ENCODE measurements at regions not wholly inside any gene's neighbourhood (a gene's known extent, or its start where the extent isn't known, plus 50 kb on each side); places are given as distances from the start of the nearest gene placed in this dataset.

GRCh38 chr4:24252121-24252520 lies 332.2 kb downstream of the DHX15 start:
- H3K4me2 ChIP-seq (ENCODE audit: insufficient read depth, low read length) = no peak overlapping the region
- intact Hi-C loops (cut with micrococcal nuclease) = no loop called here
- in situ Hi-C loops (cut with MboI) = no loop called here
- FAIRE-seq (no peak), ATAC-seq (no peak), DNase-seq (ENCODE audit: extremely low read depth in 1 of 4, low spot score in 3 of 4) (no peak)
- H3K4me1 ChIP-seq (replicated peaks in 1 of 2; ENCODE audit: control insufficient read depth in 2 of 2, insufficient read depth in 2 of 2, low read length in 2 of 2) = no peaks in the 10 kb centered on the region
- H4K20me1 ChIP-seq (replicated peaks; ENCODE audit: control insufficient read depth, insufficient read depth, low read length) = no peaks in the 10 kb centered on the region
- no peaks in the 10 kb centered on the region for H3K79me2 ChIP-seq (ENCODE audit: control insufficient read depth, insufficient read depth, low read length)
- ChIA-PET POLR2A (interaction anchor here (0.6 kb wide), 1 partner anchor 1246 kb away, joined by 4 read pairs; no protein-coding TSS in a partner anchor), CTCF (ENCODE audit: low intra/inter-chr PET ratio) (no interaction called here)
- H3K27ac ChIP-seq (ENCODE audit: extremely low read depth, low read depth, low read length) = no peak overlapping the region
- no peaks in the 10 kb centered on the region for H3K9me1 ChIP-seq (ENCODE audit: control insufficient read depth, insufficient read depth, low read length)
- no peak overlapping the region for H2AFZ ChIP-seq (ENCODE audit: low read depth, low read length)
- H3K27me3 ChIP-seq (ENCODE audit: control insufficient read depth in 2 of 2, insufficient read depth in 2 of 2, low read length in 2 of 2) = no peaks in the 10 kb centered on the region
- no peaks in the 10 kb centered on the region for H3K9me3 ChIP-seq (replicated peaks; ENCODE audit: control insufficient read depth, insufficient read depth, low read depth, low read length)
- H3K4me3 ChIP-seq = no peak overlapping the region
- no TSS peak for BruUV-seq (replicated peaks)
- WGBS (ENCODE audit: insufficient coverage, low coverage, missing lambda C conversion rate) = 0% methylated on average over 2 of the region's 2 CpGs
- no peaks in the 10 kb centered on the region for H3K36me3 ChIP-seq (ENCODE audit: control insufficient read depth, insufficient read depth, low read length)
- TF ChIP-seq, protein P1, sequence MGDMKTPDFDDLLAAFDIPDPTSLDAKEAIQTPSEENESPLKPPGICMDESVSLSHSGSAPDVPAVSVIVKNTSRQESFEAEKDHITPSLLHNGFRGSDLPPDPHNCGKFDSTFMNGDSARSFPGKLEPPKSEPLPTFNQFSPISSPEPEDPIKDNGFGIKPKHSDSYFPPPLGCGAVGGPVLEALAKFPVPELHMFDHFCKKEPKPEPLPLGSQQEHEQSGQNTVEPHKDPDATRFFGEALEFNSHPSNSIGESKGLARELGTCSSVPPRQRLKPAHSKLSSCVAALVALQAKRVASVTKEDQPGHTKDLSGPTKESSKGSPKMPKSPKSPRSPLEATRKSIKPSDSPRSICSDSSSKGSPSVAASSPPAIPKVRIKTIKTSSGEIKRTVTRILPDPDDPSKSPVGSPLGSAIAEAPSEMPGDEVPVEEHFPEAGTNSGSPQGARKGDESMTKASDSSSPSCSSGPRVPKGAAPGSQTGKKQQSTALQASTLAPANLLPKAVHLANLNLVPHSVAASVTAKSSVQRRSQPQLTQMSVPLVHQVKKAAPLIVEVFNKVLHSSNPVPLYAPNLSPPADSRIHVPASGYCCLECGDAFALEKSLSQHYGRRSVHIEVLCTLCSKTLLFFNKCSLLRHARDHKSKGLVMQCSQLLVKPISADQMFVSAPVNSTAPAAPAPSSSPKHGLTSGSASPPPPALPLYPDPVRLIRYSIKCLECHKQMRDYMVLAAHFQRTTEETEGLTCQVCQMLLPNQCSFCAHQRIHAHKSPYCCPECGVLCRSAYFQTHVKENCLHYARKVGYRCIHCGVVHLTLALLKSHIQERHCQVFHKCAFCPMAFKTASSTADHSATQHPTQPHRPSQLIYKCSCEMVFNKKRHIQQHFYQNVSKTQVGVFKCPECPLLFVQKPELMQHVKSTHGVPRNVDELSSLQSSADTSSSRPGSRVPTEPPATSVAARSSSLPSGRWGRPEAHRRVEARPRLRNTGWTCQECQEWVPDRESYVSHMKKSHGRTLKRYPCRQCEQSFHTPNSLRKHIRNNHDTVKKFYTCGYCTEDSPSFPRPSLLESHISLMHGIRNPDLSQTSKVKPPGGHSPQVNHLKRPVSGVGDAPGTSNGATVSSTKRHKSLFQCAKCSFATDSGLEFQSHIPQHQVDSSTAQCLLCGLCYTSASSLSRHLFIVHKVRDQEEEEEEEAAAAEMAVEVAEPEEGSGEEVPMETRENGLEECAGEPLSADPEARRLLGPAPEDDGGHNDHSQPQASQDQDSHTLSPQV (IDR thresholded peaks at IDR 0.05) = no peak
- TF ChIP-seq CBX1 (IDR thresholded peaks at IDR 0.05; ENCODE audit: low read depth) (no peak), TARDBP (IDR thresholded peaks at IDR 0.05) (no peak), KLF10 (CRISPR knock-in tag; IDR thresholded peaks at IDR 0.05) (no peak), U2AF1 (optimal IDR thresholded peaks at IDR 0.05; ENCODE audit: low read depth, low read length) (no peak), ZNF263 (CRISPR knock-in tag; IDR thresholded peaks at IDR 0.05; ENCODE audit: borderline replicate concordance) (no peak), PCBP1 (IDR thresholded peaks at IDR 0.05; ENCODE audit: low read depth, low read length, poor library complexity, severe bottlenecking) (no peak), ZNF785 (CRISPR knock-in tag; IDR thresholded peaks at IDR 0.05) (no peak), SAP30 (IDR thresholded peaks at IDR 0.05; ENCODE audit: borderline replicate concordance, insufficient read depth, low read depth, low read length, poor library complexity, severe bottlenecking) (no peak), RBM39 (optimal IDR thresholded peaks at IDR 0.05; ENCODE audit: low read depth, low read length) (no peak), E2F6 (IDR thresholded peaks at IDR 0.05; ENCODE audit: borderline replicate concordance in 1 of 2, extremely low read depth in 1 of 2, insufficient read depth in 1 of 2, insufficient read length in 1 of 2, low read depth in 1 of 2, low read length in 1 of 2, poor library complexity in 1 of 2, severe bottlenecking in 1 of 2) (no peak), ARID1B (IDR thresholded peaks at IDR 0.05) (no peak), HDAC2 (IDR thresholded peaks at IDR 0.05) (no peak), RBM14 (IDR thresholded peaks at IDR 0.05; ENCODE audit: borderline replicate concordance, insufficient read depth, low read depth, low read length) (no peak)
- no peak overlapping the region for H3K9ac ChIP-seq (ENCODE audit: insufficient read depth in 1 of 2, low read depth in 2 of 2, low read length in 2 of 2)
